GM19452 (cell line): ENCODE measurements at regions not wholly inside any gene's neighbourhood (a gene's known extent, or its start where the extent isn't known, plus 50 kb on each side); places are given as distances from the start of the nearest gene placed in this dataset.
"Not testable (repeated sequence)": the region's sequence is repeated elsewhere in the genome, so short reads cannot be mapped to it uniquely, and the experiment has no call there.

Source experiments
- ATAC-seq: cut with Tn5 transposase; IDR thresholded peaks from one replicate; pipeline ENCODE4 v1.9.1; 2021; ENCODE audit not compliant: unreplicated experiment

DNA sequence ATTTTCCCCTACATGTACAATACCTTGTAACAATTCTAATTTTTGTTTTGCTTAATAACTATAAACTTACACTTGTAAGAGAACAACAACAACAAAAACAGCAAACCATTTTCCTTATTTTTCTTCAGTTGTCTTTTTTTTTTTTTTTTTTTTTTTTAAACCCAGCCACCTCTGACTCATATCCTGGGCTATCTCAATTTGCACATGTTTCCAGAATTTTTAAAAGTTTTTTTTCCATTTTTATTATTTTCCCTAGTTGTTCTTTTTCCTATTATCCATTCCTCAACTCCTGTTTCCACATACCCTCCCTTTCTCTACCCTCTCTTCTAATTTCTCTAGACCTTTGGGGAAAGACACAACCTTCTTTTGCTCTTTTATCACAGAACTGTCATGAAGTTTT, 112.5 kb downstream of the EFEMP1 start:
- ATAC-seq: no peak

DNA sequence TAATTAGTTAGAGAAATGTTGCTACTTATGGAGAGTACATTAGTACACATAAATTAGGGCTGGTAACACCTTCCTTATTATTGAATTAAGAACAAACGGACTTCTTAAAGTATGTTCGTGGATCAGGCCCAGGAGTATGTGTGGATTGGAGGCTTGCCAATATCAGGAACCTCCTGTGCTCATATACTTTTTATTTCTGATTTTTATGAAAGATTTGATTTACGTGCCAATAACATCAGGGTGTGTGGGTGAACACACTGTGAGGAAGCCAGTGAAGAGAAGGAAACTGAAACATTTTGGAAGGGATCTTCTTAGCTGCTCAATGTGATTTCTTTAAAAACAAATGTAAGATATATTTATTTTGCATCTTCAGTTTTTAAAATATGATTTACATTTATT, 113.0 kb downstream of the EFEMP1 start:
- no peak for ATAC-seq

DNA sequence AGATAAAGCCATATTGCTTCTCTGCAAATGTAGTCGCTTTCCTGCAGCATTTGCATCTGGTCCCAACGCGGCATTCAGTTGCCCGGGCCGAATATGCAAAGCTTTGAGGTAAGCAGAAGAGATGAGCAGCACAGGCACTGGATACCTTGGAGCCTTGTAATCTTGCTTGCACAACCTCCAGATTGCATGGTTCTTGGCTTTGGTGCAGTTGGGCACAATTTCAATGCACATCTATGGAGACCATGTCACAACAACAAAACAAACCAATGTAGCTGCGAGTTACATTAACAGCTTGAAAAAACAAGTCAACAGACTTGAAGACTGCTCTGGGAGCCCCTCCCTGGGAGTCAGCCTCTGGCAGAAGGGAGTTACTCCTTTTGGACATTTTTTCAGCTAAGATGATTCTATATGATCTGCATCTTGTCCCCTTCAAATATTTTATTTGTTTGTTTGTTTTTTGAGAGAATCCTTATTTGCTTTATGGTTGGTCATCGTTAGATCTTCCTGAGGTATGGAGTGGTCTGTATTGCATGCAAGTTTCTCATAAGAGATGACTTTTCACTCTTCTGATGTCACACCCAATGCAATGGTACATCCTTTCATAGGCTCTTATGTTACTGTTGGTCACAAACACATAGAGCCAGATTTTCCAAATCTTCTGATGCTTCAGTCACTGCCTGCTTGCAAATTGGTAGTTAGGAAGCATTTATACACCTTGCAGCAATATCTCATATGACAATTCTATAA, 113.5 kb downstream of the EFEMP1 start:
- no peak for ATAC-seq

DNA sequence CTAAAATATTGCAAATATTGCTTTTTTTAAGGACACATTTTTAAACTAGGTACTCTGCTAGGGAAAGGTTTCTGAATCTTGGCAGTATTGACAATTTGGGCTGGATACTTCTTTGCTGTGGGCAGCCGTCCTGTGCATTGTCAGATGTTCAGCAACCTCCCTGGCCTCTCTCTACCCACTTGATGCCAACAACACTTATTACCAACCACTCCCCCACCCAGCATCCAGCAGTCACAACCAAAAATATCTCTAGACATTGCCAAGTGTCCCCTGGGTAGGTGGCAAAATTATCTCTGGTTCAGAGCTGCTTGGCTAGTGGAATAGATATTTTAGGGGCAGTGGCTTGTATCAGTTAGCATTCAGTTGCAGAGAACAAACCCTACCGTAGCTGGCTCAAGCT, 114.3 kb upstream of the PNPT1 start:
- ATAC-seq: no peak

DNA sequence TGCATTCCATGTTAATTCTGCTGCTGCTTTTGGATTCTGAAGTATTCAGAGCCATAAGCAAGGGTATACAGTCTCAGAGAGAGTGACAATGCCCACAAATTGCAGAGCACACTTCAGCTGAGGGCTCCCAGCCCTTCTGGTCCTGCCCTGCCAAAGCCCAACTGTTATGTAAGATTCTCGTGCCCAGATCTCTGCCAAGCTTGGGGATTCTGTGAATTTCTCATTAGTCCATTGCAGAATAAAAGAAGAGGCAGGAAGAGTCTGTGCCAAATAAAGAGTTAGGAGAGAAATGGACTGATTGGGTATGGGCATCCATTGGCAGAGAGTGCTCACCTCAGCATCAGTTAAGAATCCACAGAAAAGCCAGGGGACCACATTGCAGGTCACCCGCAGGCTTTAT, 112.0 kb upstream of the PNPT1 start:
- no peak for ATAC-seq

DNA sequence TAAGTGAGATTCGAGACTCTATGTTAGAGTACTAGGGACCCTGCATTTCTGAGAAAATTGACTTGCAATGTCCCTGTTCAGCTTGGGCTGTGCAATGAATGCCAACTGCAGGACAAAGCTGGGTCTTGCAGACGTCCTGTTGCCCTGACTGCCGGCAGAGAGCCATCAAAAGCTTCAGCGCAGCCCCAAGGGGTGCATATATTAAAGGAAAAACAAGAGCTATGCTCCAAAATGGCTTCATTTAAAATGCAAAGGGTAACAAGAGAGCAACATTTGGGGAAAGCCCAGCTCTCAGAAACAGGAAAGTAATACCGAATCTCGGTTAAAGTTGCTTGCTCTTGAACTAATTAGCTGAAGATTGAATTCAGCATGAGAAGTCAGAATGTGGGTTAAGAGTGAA, 110.9 kb upstream of the PNPT1 start:
- ATAC-seq: no peak

DNA sequence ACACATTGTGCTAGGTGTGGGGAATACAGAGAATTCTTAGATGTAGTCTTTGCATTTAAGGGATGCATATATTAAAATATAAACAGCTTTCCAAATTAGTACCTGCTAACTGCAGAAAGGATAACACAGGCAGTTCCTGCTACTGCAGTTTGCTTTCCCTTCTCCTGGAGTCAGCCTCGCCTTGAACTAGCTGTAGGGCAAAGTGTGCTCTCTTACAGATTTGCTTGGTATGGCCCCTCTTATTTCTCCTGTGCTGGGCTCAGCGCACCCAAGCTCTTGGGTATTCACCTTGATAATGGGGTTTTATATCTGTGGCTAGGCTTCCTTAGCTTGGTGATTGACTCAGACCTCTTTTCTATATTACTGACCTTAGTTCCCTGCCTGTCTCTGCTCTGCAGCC, 108.4 kb upstream of the PNPT1 start:
- ATAC-seq: no peak

DNA sequence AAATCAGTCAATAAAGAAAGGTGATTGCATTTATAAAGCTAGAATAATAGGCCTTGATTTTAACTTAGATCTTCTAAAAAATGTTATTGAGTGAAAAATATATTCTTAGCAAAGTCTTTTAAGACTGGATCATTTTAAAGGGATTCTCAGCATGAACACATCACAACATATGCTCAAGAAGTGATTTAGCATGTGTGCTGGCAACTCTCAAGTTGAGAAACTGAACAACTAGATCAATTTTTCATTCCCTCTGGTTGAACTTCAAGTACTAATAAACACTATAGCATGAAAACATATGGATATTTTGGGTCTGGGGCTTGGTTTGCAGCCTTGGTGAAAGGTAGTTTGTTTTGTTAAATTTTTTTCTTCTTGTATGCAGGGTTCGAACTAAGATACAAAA, 107.8 kb upstream of the PNPT1 start:
- ATAC-seq: no peak

DNA sequence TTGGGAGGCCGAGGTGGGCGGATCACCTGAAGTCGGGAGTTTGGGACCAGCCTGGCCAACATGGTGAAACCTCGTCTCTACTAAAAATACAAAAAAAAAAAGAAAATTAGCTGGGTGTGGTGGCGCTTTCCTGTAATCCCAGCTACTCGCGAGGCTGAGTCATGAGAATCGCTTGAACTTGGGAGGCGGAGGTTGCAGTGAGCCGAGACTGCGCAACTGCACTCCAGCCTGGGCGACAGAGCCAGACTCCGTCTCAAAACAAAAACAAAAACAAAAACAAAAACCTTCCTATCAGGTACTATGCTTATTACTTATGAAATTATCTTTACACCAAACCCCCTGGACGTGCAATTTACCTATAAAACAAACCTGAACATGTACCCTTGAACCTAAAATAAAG, 106.0 kb upstream of the PNPT1 start:
- ATAC-seq: not testable (repeated sequence)

DNA sequence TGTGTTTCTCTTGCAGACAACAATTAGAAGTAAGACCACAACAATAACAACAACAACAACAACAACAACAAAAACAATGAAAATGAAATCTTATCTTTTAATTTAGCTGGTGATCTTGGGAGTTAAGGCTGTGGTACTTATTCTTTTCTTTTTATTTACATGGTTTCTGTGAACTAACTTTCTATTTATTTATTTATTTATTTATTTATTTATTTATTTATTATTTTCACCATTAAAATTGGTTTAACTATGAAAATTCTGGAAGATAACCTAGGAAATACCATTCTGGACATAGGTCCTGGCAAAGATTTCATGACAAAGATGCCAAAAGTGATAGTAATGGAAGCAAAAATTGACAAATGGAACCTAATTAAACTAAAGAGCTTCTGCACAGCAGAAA, 102.5 kb upstream of the PNPT1 start:
- no peak for ATAC-seq

DNA sequence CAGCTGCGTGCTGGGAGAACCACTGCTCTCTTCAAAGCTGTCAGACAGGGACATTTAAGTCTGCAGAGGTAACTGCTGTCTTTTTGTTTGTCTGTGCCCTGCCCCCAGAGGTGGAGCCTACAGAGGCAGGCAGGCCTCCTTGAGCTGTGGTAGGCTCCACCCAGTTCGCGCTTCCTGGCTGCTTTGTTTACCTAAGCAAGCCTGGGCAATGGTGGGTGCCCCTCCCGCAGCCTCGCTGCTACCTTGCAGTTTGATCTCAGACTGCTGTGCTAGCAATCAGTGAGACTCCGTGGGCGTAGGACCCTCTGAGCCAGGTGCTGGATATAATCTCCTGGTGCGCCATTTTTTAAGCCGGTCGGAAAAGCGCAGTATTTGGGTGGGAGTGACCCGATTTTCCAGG, 100.0 kb upstream of the PNPT1 start:
- ATAC-seq: not testable (repeated sequence)

DNA sequence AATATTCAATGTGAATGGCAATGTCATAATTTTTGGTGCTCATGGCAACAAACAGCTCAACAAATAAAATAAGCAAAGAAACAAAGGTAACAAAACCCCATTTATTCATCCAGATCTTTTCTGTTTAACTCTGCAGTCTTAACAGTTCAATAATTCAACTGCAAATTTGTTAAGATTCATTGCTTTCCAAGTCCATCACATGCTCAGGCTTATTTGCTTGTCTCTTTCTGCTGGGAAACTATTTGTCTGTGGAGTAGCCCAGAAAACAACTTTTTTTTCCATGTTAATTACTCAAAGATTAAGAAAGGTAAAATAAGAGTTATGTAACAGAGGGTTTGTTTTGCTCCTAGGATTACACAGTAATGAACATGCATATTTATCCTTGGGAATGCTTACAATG, 92.6 kb upstream of the PNPT1 start:
- no peak for ATAC-seq

DNA sequence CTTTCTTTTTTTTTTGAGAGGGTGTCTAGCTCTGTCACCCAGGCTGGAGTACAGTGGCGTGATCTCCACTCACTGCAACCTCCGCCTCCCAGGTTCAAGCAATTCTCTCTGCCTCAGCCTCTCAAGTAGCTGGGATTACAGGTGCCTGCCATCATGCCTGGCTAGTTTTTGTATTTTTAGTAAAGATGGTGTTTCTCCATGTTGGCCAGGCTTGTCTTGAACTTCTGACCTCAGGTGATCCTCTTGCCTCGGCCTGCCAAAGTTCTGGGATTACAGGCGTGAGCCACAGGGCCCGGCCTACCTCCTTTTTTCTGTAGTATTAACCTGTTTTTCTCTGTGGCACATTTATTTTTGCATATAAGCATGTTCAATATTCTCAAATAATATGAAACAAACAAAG, 90.1 kb upstream of the PNPT1 start:
- not testable (repeated sequence) for ATAC-seq

DNA sequence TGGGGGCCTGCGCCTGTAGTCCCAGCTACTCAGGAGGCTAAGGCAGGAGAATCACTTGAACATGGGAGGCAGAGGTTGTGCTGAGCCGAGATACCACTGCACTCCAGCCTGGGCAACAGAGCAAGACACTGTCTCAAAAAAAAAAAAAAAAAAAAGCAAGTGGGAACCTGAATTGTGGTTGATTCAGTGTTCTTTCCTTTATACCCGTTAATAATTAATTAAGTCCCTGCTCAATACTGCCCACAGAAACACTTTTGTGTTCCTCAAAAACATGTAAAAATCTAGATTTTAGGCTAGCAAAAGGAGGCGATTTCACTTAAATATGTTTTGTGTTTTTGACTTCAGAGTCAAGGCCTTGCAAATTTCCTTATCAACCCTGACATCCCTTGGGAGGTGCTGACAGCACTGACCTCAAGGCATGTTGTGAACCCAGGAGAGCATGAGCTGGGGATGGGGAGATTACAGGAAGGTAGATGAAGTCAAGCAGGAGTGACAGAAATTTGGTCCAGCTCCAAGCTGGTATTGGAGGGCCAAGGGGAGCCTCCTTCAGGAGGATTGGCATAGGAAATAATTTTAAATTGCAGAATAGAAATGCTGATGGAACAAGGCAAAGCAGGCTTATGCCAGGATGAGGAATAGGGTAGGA, 89.0 kb upstream of the PNPT1 start:
- ATAC-seq: peak; percentile 40

DNA sequence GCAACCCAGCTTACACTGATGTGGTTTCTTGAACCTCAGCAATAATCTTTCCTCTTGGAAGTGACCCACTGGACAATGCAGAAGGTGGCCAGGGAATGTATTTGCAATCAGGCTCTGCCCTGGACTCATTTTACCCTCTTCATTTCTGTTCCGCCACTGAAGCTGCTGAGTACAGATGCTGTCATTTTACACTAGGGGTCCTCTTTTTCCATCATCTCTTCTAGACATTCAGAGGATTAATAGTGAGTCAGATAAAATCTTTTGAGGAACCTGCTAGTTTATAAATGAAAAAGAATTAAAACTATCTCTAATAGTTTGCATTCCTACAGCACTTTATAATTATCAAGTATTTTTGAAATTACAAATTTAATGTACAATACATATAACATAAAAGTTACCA, 87.9 kb upstream of the PNPT1 start:
- ATAC-seq: no peak

DNA sequence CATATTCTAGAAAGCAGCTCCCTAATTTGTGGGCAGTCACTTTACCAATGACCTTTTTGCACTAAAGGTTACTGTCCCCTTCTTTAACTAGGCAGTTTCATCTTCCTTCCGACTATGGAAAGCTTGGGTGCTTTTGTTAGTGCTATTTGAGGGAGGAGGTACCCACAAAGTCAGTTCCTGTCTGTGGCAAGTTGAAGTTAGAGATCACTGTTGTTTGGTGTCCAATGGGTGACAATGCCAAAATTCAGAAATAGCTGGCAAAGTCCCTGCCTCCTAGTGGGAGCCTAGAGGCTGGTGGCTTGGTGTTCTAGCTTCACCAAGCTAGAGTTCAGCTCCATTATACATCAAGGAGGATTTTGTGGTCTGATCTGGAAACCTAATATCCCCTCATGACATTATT, 87.1 kb upstream of the PNPT1 start:
- ATAC-seq: no peak

DNA sequence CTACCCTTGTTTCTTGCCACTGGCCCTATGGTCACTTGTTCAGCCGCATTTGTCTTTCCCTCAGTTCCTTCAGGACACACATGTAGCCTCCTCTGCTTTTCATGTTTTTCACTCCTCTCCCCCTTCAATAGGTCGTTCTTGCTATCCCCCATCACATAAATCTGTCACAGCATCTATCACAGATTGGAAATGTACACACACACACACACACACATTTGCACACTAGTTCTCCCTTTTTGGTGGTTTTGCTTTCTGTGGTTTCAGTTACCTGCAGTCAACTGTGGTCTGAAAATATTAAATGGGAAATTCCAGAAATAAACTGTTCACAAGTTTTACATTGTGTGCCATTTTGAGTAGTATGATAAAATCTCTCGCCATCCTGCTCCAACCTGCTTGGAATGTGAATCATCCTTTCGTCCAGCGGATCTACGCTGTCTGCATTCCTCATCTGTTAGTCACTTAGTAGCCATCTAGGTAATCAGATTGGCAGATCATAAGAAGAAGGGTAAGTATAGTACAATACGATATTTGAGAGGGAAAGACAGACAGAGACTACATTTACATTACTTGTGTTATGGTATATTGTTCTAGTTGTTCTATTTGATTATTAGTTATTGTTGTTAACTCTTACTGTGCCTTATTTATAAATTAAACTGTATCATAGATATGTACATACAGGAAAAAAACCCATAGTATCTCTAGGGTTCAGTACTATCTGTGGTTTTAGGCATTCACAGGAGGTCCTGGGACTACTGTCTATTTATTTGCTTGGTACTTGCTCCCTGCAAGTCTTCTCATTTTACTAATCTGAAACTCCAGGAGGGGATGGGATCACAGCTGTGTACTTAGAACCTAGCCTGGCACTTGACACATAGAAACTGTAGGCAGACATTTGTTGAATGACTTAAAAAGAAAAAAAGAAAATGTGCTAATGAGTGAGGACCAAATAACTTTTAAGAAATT, 86.1 kb upstream of the PNPT1 start:
- no peak for ATAC-seq

DNA sequence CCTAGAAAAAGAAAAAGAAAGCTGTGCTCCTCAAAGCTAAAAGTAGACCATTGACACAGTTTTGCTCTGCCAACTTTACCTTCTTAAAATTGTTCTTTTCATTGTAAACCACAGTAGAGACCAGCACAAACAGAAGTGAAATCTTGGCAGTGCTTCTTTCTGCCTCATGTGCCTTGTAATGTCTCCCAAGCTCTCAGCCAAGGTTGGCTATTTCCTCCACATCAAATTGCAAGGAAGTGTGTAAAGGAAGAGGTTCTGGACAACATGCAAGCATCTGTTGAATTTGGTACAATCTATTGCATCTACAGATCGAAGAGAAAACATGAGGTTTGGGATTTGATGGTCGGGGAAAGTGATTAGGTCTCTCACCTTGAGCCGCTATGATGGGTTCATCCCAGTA, 83.3 kb upstream of the PNPT1 start:
- no peak for ATAC-seq

DNA sequence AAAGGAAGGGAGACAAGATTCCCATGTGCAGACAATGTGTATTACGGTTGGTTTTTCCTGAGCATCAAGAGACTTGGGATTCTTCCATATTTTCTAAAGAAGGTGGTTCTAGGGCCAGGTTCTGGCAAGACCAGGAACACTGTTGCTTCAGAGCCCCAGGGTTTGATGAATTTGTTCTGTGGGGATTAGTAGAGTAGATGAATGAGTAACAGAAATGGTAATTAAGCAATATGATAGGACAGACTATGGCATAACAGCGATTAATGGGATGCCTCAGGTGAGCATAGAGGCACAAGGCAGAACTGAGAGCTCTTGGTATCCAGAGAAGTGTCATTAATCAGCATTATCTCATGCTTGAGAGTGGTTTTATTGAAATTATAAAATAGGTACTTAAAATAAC, 82.8 kb upstream of the PNPT1 start:
- ATAC-seq: no peak

DNA sequence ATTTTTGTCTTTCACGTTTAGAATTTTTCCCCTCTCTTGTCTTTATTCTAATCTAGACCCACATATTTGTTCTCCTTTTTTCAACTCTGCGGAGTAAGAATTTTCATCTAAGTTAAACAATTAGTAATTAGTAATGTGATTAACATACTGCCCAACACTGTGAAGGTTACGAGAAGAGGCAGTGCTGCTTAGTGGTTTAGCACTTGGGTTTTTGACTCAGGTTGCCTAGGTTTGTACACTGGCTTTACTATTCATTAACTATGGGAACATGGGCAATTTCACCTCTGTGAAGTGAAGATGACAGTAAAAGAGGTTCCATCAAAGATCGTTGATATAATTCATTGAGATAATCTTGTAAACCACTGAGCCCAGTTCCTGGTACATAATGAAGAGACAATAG, 82.2 kb upstream of the PNPT1 start:
- ATAC-seq: peak; percentile 42

DNA sequence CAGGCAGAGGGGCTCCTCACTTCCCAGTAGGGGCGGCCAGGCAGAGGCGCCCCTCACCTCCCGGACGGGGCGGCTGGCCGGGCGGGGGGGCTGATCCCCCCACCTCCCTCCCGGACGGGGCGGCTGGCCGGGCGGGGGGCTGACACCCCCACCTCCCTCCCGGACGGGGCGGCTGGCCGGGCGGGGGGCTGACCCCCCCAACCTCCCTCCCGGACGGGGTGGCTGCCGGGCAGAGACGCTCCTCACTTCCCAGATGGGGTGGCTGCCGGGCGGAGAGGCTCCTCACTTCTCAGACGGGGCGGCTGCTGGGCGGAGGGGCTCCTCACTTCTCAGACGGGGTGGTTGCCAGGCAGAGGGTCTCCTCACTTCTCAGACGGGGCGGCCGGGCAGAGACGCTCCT, 80.0 kb upstream of the PNPT1 start:
- ATAC-seq: not testable (repeated sequence)
